ENCODE measurements at regions not wholly inside any gene's neighbourhood (a gene's known extent, or its start where the extent isn't known, plus 50 kb on each side); places are given as distances from the start of the nearest gene placed in this dataset.

GRCh38 chr4:14343961-14344360 lies 658.3 kb upstream of the CPEB2 start:
- Histone ChIP-seq H3K27me3 (ENCODE audit: control insufficient read depth, extremely low read depth, insufficient read depth, low read length) (no peaks in the 10 kb centered on the region), H3K9ac (ENCODE audit: control insufficient read depth, extremely low read depth, insufficient read depth, low read length) (no peak overlapping the region), H2AFZ (ENCODE audit: control insufficient read depth, low read length) (no peak overlapping the region), H3K4me1 (ENCODE audit: control insufficient read depth, extremely low read depth, insufficient read depth, low read length) (no peaks in the 10 kb centered on the region), H3K4me3 (ENCODE audit: control insufficient read depth in 2 of 3, extremely low read depth in 1 of 3, insufficient read depth in 2 of 3, low read depth in 1 of 3, low read length in 3 of 3) (no peak overlapping the region), H3K27ac (ENCODE audit: control insufficient read depth, insufficient read depth, low read length) (no peak overlapping the region), H3K4me2 (ENCODE audit: control insufficient read depth, extremely low read depth, insufficient read depth, low read depth, low read length) (no peak overlapping the region), H3K79me2 (ENCODE audit: control insufficient read depth, insufficient read depth, low read length) (no peaks in the 10 kb centered on the region), H3K9me1 (ENCODE audit: control insufficient read depth, extremely low read depth, insufficient read depth, low read length) (no peaks in the 10 kb centered on the region), H3K9me3 (ENCODE audit: control insufficient read depth, low read depth, low read length) (no peaks in the 10 kb centered on the region), H3K36me3 (ENCODE audit: control insufficient read depth in 2 of 2, extremely low read depth in 1 of 2, insufficient read depth in 2 of 2, low read length in 2 of 2) (no peaks in the 10 kb centered on the region), H4K20me1 (ENCODE audit: control insufficient read depth, extremely low read depth, insufficient read depth, low read length) (no peaks in the 10 kb centered on the region)
- TF ChIP-seq CTCF (optimal IDR thresholded peaks at IDR 0.05 in 1 of 3, IDR thresholded peaks at IDR 0.05 in 1 of 3, conservative IDR thresholded peaks at IDR 0.05 in 1 of 3; ENCODE audit: extremely low read depth in 1 of 3, insufficient read depth in 2 of 3, low read length in 3 of 3) = no peak
- TF ChIP-seq EZH2 (IDR thresholded peaks at IDR 0.05; ENCODE audit: low read length) = no peak
- dilution Hi-C loops (cut with MboI; ENCODE audit: extremely low pct_ligation_motif_present, low sequenced_read_pairs) = no loop called here
- FAIRE-seq (no peak), DNase-seq (ENCODE audit: low read depth, low spot score) (no peak)

GRCh38 chr4:14345356-14345775 lies 656.9 kb upstream of the CPEB2 start:
- Histone ChIP-seq H3K79me2 (ENCODE audit: control insufficient read depth, insufficient read depth, low read length) (no peaks in the 10 kb centered on the region), H3K4me1 (ENCODE audit: control insufficient read depth, extremely low read depth, insufficient read depth, low read length) (no peaks in the 10 kb centered on the region), H3K9ac (ENCODE audit: control insufficient read depth, extremely low read depth, insufficient read depth, low read length) (no peak overlapping the region), H3K36me3 (ENCODE audit: control insufficient read depth in 2 of 2, extremely low read depth in 1 of 2, insufficient read depth in 2 of 2, low read length in 2 of 2) (no peaks in the 10 kb centered on the region), H4K20me1 (ENCODE audit: control insufficient read depth, extremely low read depth, insufficient read depth, low read length) (no peaks in the 10 kb centered on the region), H3K9me3 (ENCODE audit: control insufficient read depth, low read depth, low read length) (no peaks in the 10 kb centered on the region), H3K4me2 (ENCODE audit: control insufficient read depth, extremely low read depth, insufficient read depth, low read depth, low read length) (no peak overlapping the region), H3K9me1 (ENCODE audit: control insufficient read depth, extremely low read depth, insufficient read depth, low read length) (no peaks in the 10 kb centered on the region), H3K4me3 (ENCODE audit: control insufficient read depth in 2 of 3, extremely low read depth in 1 of 3, insufficient read depth in 2 of 3, low read depth in 1 of 3, low read length in 3 of 3) (no peak overlapping the region), H2AFZ (ENCODE audit: control insufficient read depth, low read length) (no peak overlapping the region), H3K27me3 (ENCODE audit: control insufficient read depth, extremely low read depth, insufficient read depth, low read length) (no peaks in the 10 kb centered on the region), H3K27ac (ENCODE audit: control insufficient read depth, insufficient read depth, low read length) (no peak overlapping the region)
- DNase-seq (ENCODE audit: low read depth, low spot score) = no peak
- dilution Hi-C loops (cut with MboI; ENCODE audit: extremely low pct_ligation_motif_present, low sequenced_read_pairs) = no loop called here
- peak; percentile 46 for FAIRE-seq
- TF ChIP-seq CTCF (optimal IDR thresholded peaks at IDR 0.05 in 1 of 3, IDR thresholded peaks at IDR 0.05 in 1 of 3, conservative IDR thresholded peaks at IDR 0.05 in 1 of 3; ENCODE audit: extremely low read depth in 1 of 3, insufficient read depth in 2 of 3, low read length in 3 of 3) = no peak
- TF ChIP-seq EZH2 (IDR thresholded peaks at IDR 0.05; ENCODE audit: low read length) = no peak
